Stimulated activated effector memory CD8-positive, alpha-beta T cell treated with anti-CD3 and anti-CD28 coated beads, Interleukin-12 subunit alpha, Interleukin-12 subunit beta, amount 100 ng/mL, for 72 hours (primary cell): ENCODE measurements at regions not wholly inside any gene's neighbourhood (a gene's known extent, or its start where the extent isn't known, plus 50 kb on each side); places are given as distances from the start of the nearest gene placed in this dataset.

Experiments
- ATAC-seq: fragments of 150-1000 bp; cut with Tn5 transposase; 2 replicates; pipeline ENCODE4 v1.10.0; 2021
- DNase-seq, 2 donors: peaks; one replicate each; pipeline ENCODE4 v3.0.0; 2021 to 2022; ENCODE audit warnings: low spot score in 2 of 2
- H3K27ac Mint-ChIP-seq: one replicate; pipeline ENCODE4 v1.8.0; 2022; ENCODE audit warnings: mild to moderate bottlenecking, mixed read lengths
- H3K36me3 Mint-ChIP-seq: one replicate; pipeline ENCODE4 v1.8.0; 2022; ENCODE audit warnings: mild to moderate bottlenecking, mixed read lengths
- H3K4me1 Mint-ChIP-seq: one replicate; pipeline ENCODE4 v1.8.0; 2022; ENCODE audit warnings: mixed read lengths
- H3K4me3 Mint-ChIP-seq: one replicate; pipeline ENCODE4 v1.8.0; 2022; ENCODE audit warnings: mild to moderate bottlenecking, mixed read lengths
- H3K9me3 Mint-ChIP-seq: one replicate; pipeline ENCODE4 v1.8.0; 2022; ENCODE audit warnings: mixed read lengths

DNA sequence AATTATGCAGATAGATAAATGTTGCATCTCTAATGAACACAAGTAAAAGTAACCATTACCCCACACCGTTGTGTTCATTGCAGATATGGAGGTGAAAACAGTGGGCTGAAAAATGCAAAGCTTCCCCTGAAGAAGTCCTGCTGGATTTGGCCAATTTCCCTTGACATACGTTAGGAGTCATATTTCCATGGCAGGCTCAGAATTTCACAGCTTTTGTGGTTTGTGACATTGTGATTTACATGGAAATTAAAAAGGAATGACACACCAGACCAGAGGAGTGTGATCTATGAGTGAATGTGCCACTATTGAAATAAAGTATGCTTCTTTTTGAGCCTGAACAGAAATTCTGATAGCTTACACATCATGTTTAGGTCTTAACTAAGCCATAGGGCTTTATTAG is 221.1 kb upstream of the TMTC4 start:
- no peaks in the 10 kb centered on the region for H3K36me3 Mint-ChIP-seq
- H3K4me1 Mint-ChIP-seq = no peaks in the 10 kb centered on the region
- DNase-seq = no peak
- no peak for ATAC-seq
- H3K4me3 Mint-ChIP-seq = no peak overlapping the region
- no peak overlapping the region for H3K27ac Mint-ChIP-seq
- H3K9me3 Mint-ChIP-seq = peaks cover 2% of the 10 kb centered on the region

DNA sequence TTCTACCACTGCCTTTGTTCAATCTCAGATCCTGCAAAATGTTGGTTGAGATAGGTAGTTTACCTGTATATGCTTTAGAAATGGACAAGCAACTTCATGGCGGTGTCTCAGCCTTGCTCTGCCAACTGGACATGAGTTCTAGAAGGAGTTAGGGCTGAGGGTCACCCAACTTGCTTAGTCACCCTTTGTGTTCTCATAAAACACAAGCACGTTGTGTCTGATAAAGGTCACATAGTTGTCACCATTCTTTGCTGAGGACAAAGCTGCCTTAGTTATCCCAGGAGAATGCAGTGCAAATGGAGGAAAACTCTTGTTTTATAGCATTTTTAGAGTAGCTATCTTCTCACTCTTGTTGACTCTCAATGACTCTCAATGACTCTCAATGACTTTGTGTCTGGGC is 218.4 kb upstream of the TMTC4 start:
- Mint-ChIP-seq H3K4me3 (no peak overlapping the region), H3K4me1 (no peaks in the 10 kb centered on the region), H3K27ac (no peak overlapping the region), H3K36me3 (no peaks in the 10 kb centered on the region), H3K9me3 (peaks cover 6% of the 10 kb centered on the region)
- DNase-seq (no peak), ATAC-seq (no peak)

DNA sequence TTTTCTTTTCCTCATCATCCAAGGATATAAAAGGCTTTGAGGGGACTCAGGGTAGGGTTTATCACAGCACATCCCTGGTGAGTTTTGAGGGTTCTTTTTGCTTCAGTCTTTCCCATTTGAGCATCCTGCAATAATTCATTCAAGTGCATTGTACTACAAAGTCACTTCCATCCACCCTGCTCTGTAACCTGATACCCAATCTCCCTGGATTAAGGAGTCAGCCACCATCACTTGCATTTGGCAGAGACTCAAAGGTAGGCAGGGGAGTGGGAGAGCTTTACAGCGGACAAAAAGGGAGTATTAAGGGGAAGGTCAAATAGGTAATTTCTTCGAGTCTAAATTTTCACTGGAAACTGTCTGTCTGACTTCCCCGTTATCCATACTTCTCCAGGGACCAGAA is 216.1 kb upstream of the TMTC4 start:
- Mint-ChIP-seq H3K27ac (no peak overlapping the region), H3K9me3 (peaks cover 6% of the 10 kb centered on the region), H3K4me3 (no peak overlapping the region), H3K4me1 (no peaks in the 10 kb centered on the region), H3K36me3 (no peaks in the 10 kb centered on the region)
- no peak for DNase-seq
- no peak for ATAC-seq

DNA sequence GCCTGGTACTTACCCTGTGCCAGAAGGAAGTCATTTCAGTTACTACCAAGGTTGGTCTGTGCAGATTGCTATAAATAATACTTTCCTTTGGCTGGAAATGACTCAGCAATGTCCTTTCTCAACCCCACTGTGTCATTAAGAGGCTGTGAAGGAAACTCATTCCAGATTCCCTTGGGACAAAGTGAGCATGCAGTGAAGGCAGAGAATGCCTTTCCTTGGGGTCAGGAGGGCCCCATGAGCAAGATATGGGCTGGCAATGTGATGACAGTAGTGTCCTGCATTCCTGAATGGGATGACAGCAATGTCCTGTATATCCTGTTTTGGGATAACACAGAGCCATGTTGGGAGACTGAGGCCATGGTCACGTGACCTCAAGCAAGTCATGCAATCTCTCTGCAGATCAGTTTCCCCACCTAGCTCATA is 213.1 kb upstream of the TMTC4 start:
- Mint-ChIP-seq H3K4me1 (no peaks in the 10 kb centered on the region), H3K36me3 (no peaks in the 10 kb centered on the region), H3K9me3 (peaks cover 4% of the 10 kb centered on the region), H3K27ac (no peak overlapping the region), H3K4me3 (no peak overlapping the region)
- DNase-seq (no peak), ATAC-seq (no peak)

DNA sequence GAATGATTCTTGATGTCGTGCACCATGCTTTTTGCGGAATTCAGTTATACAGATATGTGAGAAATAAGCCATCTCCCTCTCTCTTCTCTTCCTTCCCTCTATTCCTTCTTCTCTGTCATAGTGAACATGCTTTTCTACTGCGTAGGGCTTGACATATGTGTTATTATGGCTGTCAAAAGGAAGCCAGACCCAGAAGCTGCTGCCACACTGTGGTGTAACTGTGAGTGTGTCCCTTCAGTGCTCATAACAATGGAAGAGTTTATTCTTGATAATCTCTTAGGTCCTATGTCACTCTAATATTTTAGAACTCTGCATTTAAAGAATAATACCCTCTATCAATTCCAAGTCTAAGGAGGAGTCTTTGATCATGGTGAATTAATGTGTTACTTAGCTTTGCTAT is 208.9 kb upstream of the TMTC4 start:
- DNase-seq (no peak), ATAC-seq (no peak)
- Mint-ChIP-seq H3K27ac (no peak overlapping the region), H3K36me3 (no peaks in the 10 kb centered on the region), H3K4me1 (no peaks in the 10 kb centered on the region), H3K4me3 (no peak overlapping the region), H3K9me3 (peaks cover 2% of the 10 kb centered on the region)

DNA sequence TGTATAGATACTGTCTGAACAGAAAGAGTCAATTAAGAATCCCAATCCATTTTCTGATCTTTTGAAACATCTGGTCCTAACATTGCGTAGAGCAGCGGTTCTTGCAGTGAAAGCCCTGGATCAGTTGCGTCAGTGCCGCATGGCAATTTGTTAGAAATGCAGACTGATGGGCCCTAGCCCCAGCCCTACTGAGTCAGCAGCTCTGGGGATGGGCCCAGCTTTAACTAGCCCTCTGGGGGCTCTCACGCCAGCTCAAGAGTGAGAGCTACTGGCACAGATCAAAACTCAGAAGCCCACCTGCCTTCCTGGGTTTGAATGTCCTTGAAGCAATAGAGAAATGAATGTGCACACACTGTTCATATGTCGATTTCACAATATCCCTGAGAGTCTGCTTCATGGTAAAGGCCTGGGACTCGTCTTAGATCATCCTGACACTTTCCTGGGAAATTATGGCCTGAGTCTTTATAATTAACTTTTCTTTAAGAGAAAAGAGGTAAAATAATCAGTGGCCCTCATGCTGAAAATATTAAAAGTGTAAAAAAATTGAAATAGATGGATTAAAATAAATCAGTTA is 206.8 kb upstream of the TMTC4 start:
- no peak for DNase-seq
- peaks cover 2% of the 10 kb centered on the region for H3K9me3 Mint-ChIP-seq

DNA sequence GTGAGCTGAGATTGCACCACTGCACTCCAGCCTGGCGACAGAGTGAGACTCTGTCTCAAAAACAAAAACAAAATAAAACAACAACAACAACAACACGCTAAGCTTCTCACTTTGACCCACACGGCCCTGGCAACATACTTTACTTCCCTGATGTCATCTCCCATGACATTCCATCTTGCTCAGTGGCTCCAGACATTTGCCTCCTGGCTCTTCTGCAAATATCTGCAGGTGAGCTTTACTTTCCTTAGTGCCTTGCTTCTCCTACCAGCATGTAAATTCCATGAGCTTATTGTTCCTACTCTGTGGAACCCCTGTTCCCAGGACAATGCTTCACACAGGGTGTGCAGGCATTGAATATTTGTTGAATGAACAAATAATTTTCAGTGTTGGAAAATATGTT is 205.6 kb upstream of the TMTC4 start:
- Mint-ChIP-seq H3K36me3 (no peaks in the 10 kb centered on the region), H3K9me3 (peaks cover 6% of the 10 kb centered on the region), H3K4me1 (peaks cover 11% of the 10 kb centered on the region), H3K27ac (no peak overlapping the region), H3K4me3 (no peak overlapping the region)
- DNase-seq (no peak), ATAC-seq (no peak)

More for the DNA sequence above, 206.8 kb upstream of the TMTC4 start:
- Mint-ChIP-seq H3K4me3 (no peak overlapping the region), H3K27ac (no peak overlapping the region), H3K4me1 (peaks cover under 1% of the 10 kb centered on the region), H3K36me3 (no peaks in the 10 kb centered on the region)
- no peak for ATAC-seq

DNA sequence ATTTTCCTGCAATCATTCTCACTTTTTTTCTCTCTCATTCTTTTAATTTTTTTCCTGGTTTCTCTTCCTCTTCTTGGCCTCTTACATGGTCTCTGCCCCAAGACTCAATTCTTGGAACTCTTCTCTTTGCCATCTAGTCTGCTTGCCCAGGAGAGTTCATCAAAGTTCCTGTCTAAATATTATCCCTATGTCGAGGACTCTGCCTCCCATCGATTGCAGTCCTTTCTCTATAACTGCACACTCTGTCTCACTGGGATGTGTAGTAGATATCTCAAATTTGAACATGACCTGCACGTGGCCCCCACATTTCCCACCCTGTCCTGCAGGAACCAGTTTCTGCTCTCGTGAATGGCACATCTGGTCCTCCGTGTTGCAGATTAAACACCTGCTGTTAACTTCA is 204.7 kb upstream of the TMTC4 start:
- Mint-ChIP-seq H3K4me3 (no peak overlapping the region), H3K9me3 (peaks cover 8% of the 10 kb centered on the region), H3K36me3 (no peaks in the 10 kb centered on the region), H3K4me1 (peaks cover 14% of the 10 kb centered on the region), H3K27ac (no peak overlapping the region)
- no peak for DNase-seq
- ATAC-seq = no peak

DNA sequence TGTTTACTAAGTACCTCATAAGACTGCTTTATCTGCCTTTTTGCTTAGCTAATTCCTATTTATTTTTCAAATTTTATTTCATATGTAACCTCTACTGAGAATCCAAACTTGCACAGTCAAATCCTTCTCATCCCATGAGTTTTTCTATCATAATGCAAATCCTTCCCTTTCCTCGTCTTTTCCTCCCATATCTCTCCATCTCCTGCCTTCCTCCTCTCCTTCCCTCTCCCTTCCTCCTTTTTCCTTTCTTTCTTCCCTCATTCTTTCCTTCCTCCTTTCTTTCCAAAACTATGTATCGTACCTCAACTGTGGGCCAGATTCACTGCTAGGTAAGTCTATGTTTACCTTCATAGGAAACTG is 201.4 kb upstream of the TMTC4 start:
- Mint-ChIP-seq H3K9me3 (peaks cover 8% of the 10 kb centered on the region), H3K4me3 (no peak overlapping the region), H3K36me3 (no peaks in the 10 kb centered on the region), H3K4me1 (peaks cover 14% of the 10 kb centered on the region), H3K27ac (peak overlapping the region; percentile 20)
- ATAC-seq (no peak), DNase-seq (no peak)

DNA sequence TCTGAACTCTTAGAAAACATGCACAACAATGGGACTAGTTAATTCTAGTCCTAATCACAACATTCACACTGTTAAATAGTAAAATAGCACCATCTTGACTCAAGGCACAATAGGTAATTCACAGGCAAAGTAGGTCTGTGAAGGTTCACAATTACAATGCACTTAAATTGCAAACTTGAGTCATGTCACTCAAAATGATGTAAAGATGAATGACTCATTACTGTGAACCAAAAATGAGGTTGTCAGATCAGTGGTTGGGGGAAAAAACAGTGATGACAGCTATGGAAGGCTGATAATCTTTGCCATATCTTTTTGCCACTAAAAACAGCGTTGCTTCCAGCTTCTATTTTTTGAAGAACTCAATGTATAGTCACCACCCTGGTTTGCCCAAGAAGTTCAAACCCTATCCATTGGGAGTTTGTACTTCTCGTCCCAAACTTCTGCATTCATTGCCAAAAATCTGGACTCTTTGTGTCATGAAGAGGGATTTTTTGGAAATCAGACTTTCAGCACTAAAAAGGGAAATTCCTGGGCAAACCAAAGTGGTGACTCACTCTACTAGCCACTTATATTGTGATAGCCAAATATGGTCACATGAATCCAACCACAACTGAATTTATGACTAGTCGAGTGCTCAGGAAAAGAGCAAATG is 200.9 kb upstream of the TMTC4 start:
- no peak for DNase-seq
- H3K4me3 Mint-ChIP-seq = no peak overlapping the region

DNA sequence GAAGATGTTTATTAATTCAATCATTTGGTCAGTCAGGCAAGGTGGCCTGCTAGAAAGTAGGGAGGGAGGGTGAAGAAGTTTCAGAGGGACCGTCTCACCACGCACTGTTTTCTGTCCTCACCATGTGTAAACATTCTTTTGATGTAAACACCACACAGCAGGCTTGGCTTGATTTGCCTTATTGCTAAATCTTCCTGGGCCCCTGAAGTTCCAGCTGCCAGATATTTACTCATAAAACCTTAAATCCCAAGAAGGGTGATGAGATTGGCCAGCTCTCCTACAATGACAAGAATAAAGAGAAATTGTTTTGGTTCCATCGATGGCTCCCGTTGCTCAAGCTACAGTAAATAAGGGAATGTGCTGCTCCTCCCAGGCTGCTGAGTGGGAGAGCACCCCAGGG is 198.2 kb upstream of the TMTC4 start:
- Mint-ChIP-seq H3K27ac (no peak overlapping the region), H3K36me3 (no peaks in the 10 kb centered on the region)
- no peak for ATAC-seq

More for the DNA sequence above, 200.9 kb upstream of the TMTC4 start:
- H3K27ac Mint-ChIP-seq = peak overlapping the region; percentile 20
- H3K9me3 Mint-ChIP-seq = peaks cover 8% of the 10 kb centered on the region
- H3K36me3 Mint-ChIP-seq = no peaks in the 10 kb centered on the region
- ATAC-seq = peak; percentile 91
- peaks cover 14% of the 10 kb centered on the region for H3K4me1 Mint-ChIP-seq

DNA sequence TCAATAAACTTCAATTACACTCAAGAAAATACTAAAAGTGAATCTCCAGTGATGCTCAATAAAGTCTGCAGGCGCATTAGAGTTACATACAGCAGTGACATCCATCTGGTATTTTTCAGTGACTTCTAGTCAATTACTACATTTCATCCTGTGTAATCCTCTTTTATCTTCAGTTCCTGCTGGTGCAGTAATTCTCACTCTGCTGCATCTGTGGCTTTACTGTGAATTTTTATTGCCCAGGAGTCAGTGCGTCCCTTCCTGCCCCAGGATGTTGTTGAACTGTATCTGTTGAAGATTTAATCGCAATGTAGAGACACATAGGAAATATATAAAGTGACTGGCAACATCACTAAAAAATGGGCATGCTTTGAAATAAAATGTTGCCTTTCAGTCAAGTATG is 196.3 kb upstream of the TMTC4 start:
- H3K4me3 Mint-ChIP-seq = no peak overlapping the region
- ATAC-seq (no peak), DNase-seq (no peak)
- H3K9me3 Mint-ChIP-seq = peaks cover 14% of the 10 kb centered on the region
- H3K27ac Mint-ChIP-seq = no peak overlapping the region
- H3K4me1 Mint-ChIP-seq = peaks cover 8% of the 10 kb centered on the region
- H3K36me3 Mint-ChIP-seq = no peaks in the 10 kb centered on the region

More for the DNA sequence above, 198.2 kb upstream of the TMTC4 start:
- no peak overlapping the region for H3K4me3 Mint-ChIP-seq
- no peak for DNase-seq
- H3K4me1 Mint-ChIP-seq = peaks cover 14% of the 10 kb centered on the region
- peaks cover 11% of the 10 kb centered on the region for H3K9me3 Mint-ChIP-seq

DNA sequence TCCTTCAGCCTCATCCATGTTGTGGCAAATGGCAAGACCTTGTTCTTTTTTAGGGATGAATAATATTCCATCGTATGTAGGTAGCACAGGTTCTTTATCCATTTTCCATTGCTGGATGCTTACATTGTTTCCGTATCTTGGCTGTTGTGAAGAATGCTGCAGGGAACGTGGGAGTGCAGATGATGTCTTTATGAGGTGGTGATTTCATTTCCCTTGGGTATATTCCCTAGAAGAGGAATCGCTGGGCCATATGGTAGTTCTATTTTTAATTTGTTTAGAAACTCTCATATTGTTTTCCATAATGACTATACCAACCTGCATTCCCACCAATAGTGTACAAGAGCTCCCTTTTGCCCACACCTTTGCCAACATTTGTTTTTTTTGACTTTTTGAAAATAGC is 186.3 kb upstream of the TMTC4 start:
- DNase-seq = no peak
- ATAC-seq = no peak
- H3K9me3 Mint-ChIP-seq = peaks cover 4% of the 10 kb centered on the region
- H3K4me3 Mint-ChIP-seq = no peak overlapping the region
- no peaks in the 10 kb centered on the region for H3K4me1 Mint-ChIP-seq
- H3K36me3 Mint-ChIP-seq = no peaks in the 10 kb centered on the region
- H3K27ac Mint-ChIP-seq = no peak overlapping the region

DNA sequence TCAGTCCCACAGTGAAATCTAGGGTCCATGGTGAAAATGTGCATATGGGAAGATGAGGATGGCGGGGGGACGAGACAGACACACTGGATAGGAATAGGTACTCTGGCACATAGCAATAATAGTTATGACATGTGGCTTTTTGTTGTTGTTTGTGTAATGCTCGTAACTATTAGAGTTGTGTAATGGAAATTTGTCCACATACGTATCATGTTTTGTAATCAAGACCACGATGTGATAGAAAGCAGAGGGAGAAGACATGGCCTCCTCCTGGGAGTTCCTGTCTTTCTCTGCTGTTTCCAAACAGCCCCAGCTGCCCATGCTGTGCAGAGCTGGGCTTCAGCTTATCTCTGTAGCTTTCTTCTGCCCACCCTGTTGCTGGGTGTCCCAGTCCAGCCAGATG is 185.3 kb upstream of the TMTC4 start:
- H3K4me3 Mint-ChIP-seq = no peak overlapping the region
- H3K36me3 Mint-ChIP-seq = no peaks in the 10 kb centered on the region
- no peak for ATAC-seq
- H3K4me1 Mint-ChIP-seq = no peaks in the 10 kb centered on the region
- H3K9me3 Mint-ChIP-seq = no peaks in the 10 kb centered on the region
- no peak overlapping the region for H3K27ac Mint-ChIP-seq
- no peak for DNase-seq

DNA sequence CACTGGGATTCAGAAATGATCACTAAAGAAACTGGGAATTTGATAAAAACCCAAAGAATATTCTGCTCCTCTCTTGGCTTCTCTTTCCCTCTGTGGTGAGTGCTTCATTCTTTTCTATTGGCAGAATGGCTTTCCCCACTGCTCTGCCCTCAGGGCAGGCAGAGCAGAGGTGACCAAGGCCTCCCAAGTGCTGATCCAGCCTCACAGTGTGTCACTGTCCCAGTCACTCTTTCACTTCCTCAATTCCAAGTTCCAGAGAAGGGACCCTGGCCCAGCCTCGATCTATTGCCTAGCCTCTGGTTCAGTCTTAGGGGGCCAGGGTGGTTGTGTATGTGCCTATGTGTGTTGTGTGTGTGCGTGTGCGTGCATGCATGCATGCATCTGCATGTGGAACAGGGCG is 180.6 kb upstream of the TMTC4 start:
- no peak for DNase-seq
- ATAC-seq = peak; percentile 12
- no peak overlapping the region for H3K4me3 Mint-ChIP-seq
- H3K27ac Mint-ChIP-seq = no peak overlapping the region
- no peaks in the 10 kb centered on the region for H3K9me3 Mint-ChIP-seq
- H3K36me3 Mint-ChIP-seq = no peaks in the 10 kb centered on the region
- no peaks in the 10 kb centered on the region for H3K4me1 Mint-ChIP-seq

DNA sequence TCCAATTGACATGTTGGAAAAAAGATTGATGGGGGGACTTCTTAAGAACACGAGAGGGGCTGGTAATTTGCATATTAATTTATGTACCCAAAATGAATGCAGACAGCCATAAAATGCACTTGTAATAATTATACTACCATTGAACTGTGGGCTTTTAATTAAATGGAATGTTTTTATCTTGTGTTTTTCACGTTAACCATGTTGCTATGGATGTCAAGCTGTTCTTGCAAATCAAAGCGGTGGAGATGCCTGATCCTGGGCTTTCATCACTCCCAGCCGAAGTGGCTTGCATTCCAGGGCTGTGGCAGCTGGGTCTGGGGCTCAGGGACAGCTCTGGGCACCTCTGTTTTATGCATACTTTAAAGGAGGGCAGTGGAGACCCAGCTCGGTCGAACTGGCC is 179.4 kb upstream of the TMTC4 start:
- Mint-ChIP-seq H3K36me3 (no peaks in the 10 kb centered on the region), H3K4me1 (no peaks in the 10 kb centered on the region), H3K4me3 (no peak overlapping the region), H3K9me3 (no peaks in the 10 kb centered on the region), H3K27ac (no peak overlapping the region)
- no peak for ATAC-seq
- no peak for DNase-seq

DNA sequence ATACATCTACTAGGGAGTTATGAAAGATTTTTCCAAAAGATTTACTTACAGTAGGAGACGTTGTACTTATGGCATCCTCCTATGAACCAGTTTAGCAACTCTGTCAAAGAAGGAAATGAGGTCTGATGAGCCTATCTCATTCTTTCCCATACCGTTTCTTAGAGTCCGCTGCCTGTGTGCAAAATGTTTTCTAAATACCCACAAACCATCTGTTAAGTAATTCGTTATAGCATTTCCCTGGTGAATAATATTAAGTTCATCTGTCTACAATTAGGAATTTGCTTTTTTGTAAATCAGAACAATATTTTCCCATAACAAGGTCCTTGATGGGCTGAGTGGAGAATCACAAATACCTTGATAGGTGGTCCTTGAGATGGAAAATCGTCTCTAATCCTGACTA is 178.8 kb upstream of the TMTC4 start:
- DNase-seq (no peak), ATAC-seq (no peak)
- no peaks in the 10 kb centered on the region for H3K36me3 Mint-ChIP-seq
- no peak overlapping the region for H3K27ac Mint-ChIP-seq
- no peaks in the 10 kb centered on the region for H3K4me1 Mint-ChIP-seq
- H3K4me3 Mint-ChIP-seq = no peak overlapping the region
- H3K9me3 Mint-ChIP-seq = no peaks in the 10 kb centered on the region
